Neural cell (in vitro differentiated cells): ENCODE measurements at regions not wholly inside any gene's neighbourhood (a gene's known extent, or its start where the extent isn't known, plus 50 kb on each side); places are given as distances from the start of the nearest gene placed in this dataset.

Experiments used
- H2AFZ ChIP-seq: fragments of 200-600, 300-800 bp; sonication (generic), shearing (Covaris generic); 2 replicates; pipeline ENCODE4 v1.6.0; 2014; ENCODE audit warnings: low read depth, mild to moderate bottlenecking, antibody characterized with exemption, low read length, moderate library complexity
- H3F3A ChIP-seq: fragments of 200-600 bp; shearing (Covaris generic); 2 replicates; pipeline ENCODE4 v1.6.1; 2016; ENCODE audit warnings: mild to moderate bottlenecking, moderate library complexity, mixed read lengths, antibody characterized with exemption, low read length; ENCODE audit not compliant: insufficient read depth, poor library complexity, severe bottlenecking
- H3K27ac ChIP-seq: fragments of 200-600, 300-800 bp; sonication (generic), shearing (Covaris generic); 2 replicates; pipeline ENCODE4 v1.5.1; 2014; ENCODE audit warnings: mild to moderate bottlenecking, low read length, moderate library complexity
- H3K27me3 ChIP-seq: fragments of 300-800, 200-600 bp; sonication (generic), shearing (Covaris generic); 2 replicates; pipeline ENCODE4 v1.6.0; 2014; ENCODE audit warnings: mild to moderate bottlenecking, low read depth, low read length, moderate library complexity; ENCODE audit not compliant: insufficient read depth
- H3K36me3 ChIP-seq: fragments of 300-800, 200-600 bp; sonication (generic), shearing (Covaris generic); 2 replicates; pipeline ENCODE4 v1.5.1; 2014; ENCODE audit warnings: mild to moderate bottlenecking, antibody characterized with exemption, low read length, moderate library complexity; ENCODE audit not compliant: insufficient read depth
- H3K4me2 ChIP-seq: fragments of 300-800, 200-600 bp; sonication (generic), shearing (Covaris generic); 2 replicates; pipeline ENCODE4 v1.6.0; 2014; ENCODE audit warnings: mild to moderate bottlenecking, low read length
- H3K4me3 ChIP-seq: fragments of 300-800, 200-600 bp; sonication (generic), shearing (Covaris generic); 2 replicates; pipeline ENCODE4 v1.5.1; 2014; ENCODE audit warnings: mild to moderate bottlenecking, low read length, moderate library complexity
- H3K79me2 ChIP-seq: fragments of 200-600 bp; shearing (Covaris generic); replicated peaks from 2 replicates; pipeline ENCODE4 v1.6.0; 2014; ENCODE audit warnings: mild to moderate bottlenecking, low read length, moderate library complexity; ENCODE audit not compliant: insufficient read depth
- H3K9ac ChIP-seq: fragments of 300-800, 200-600 bp; sonication (generic), shearing (Covaris generic); 2 replicates; pipeline ENCODE4 v1.6.1; 2016; ENCODE audit warnings: mild to moderate bottlenecking, low read length, mixed read lengths
- H3K9me2 ChIP-seq: fragments of 200-600 bp; shearing (Covaris generic); 2 replicates; pipeline ENCODE4 v1.6.1; 2016; ENCODE audit warnings: mild to moderate bottlenecking, low read length, mixed read lengths; ENCODE audit not compliant: insufficient read depth
- H3K9me3 ChIP-seq: fragments of 200-600, 300-800 bp; sonication (generic), shearing (Covaris generic); 2 replicates; pipeline ENCODE4 v1.6.1; 2016; ENCODE audit warnings: mild to moderate bottlenecking, mixed run types, low read length, moderate library complexity, mixed read lengths
- H4K20me1 ChIP-seq: fragments of 200-600 bp; shearing (Covaris generic); 2 replicates; pipeline ENCODE4 v1.6.1; 2016; ENCODE audit warnings: mild to moderate bottlenecking, mixed run types; ENCODE audit not compliant: insufficient read depth
- CTCF ChIP-seq: fragments of 450-650 bp; IDR thresholded peaks from 2 replicates; pipeline ENCODE4 v1.5.1; 2014; ENCODE audit warnings: antibody characterized with exemption, mild to moderate bottlenecking, moderate library complexity; ENCODE audit not compliant: poor library complexity, severe bottlenecking
- EP300 ChIP-seq: fragments of 450-650 bp; conservative IDR thresholded peaks from 2 replicates; pipeline ENCODE4 v1.6.1; 2014; ENCODE audit warnings: antibody characterized with exemption, mild to moderate bottlenecking, moderate library complexity; ENCODE audit not compliant: poor library complexity, severe bottlenecking
- EZH2 ChIP-seq: fragments of 200-600, 300-800 bp; shearing (Covaris generic), sonication (generic); IDR thresholded peaks from 2 replicates; pipeline ENCODE4 v1.6.1; 2014; ENCODE audit warnings: antibody characterized with exemption, low read length, borderline replicate concordance, mild to moderate bottlenecking; ENCODE audit not compliant: insufficient read depth, poor library complexity, severe bottlenecking
- MXI1 ChIP-seq: fragments of 450-650 bp; conservative IDR thresholded peaks from 2 replicates; pipeline ENCODE4 v1.6.1; 2014; ENCODE audit warnings: antibody characterized with exemption, mild to moderate bottlenecking; ENCODE audit not compliant: poor library complexity, severe bottlenecking
- POLR2AphosphoS5 ChIP-seq: IDR thresholded peaks from 2 replicates; pipeline ENCODE4 v1.6.1; 2012
- RAD21 ChIP-seq: fragments of 450-650 bp; conservative IDR thresholded peaks from 2 replicates; pipeline ENCODE4 v1.6.1; 2014; ENCODE audit warnings: antibody characterized with exemption, mild to moderate bottlenecking, moderate library complexity
- REST ChIP-seq: IDR thresholded peaks from 2 replicates; pipeline ENCODE4 v1.6.1; 2012; ENCODE audit warnings: borderline replicate concordance
- SMC3 ChIP-seq: fragments of 450-650 bp; conservative IDR thresholded peaks from 2 replicates; pipeline ENCODE4 v1.6.1; 2014; ENCODE audit warnings: antibody characterized with exemption, mild to moderate bottlenecking, moderate library complexity; ENCODE audit not compliant: poor library complexity
- TAF1 ChIP-seq: IDR thresholded peaks from 2 replicates; pipeline ENCODE4 v1.6.1; 2012; ENCODE audit warnings: low read depth

- H2AFZ ChIP-seq = no peak overlapping the region
- no peaks in the 10 kb centered on the region for H3K27me3 ChIP-seq
- H4K20me1 ChIP-seq = no peaks in the 10 kb centered on the region
Measured at GRCh38 chr4:1465173-1466033, 59.2 kb upstream of the NKX1-1 start.

More at GRCh38 chr4:1465173-1466033, 59.2 kb upstream of the NKX1-1 start:
- Histone ChIP-seq H3K9ac (no peak overlapping the region), H3K4me3 (no peak overlapping the region), H3K9me3 (peaks cover 4% of the 10 kb centered on the region), H3K79me2 (no peaks in the 10 kb centered on the region), H3F3A (no peaks in the 10 kb centered on the region), H3K27ac (no peak overlapping the region), H3K4me2 (no peak overlapping the region), H3K9me2 (no peaks in the 10 kb centered on the region), H3K36me3 (no peaks in the 10 kb centered on the region)
- TF ChIP-seq MXI1 = no peak
- no peak for TF ChIP-seq RAD21
- no peak for TF ChIP-seq EP300
- no peak for TF ChIP-seq REST
- TF ChIP-seq POLR2AphosphoS5 = no peak
- no peak for TF ChIP-seq TAF1
- TF ChIP-seq SMC3 = no peak
- no peak for TF ChIP-seq CTCF
- no peak for TF ChIP-seq EZH2
